ENCODE measurements at regions not wholly inside any gene's neighbourhood (a gene's known extent, or its start where the extent isn't known, plus 50 kb on each side); places are given as distances from the start of the nearest gene placed in this dataset.

GRCh38 chr5:57613741-57614140 is 131.1 kb upstream of the ACTBL2 start:
- FAIRE-seq = no peak
- no peak for DNase-seq (ENCODE audit: insufficient read length, low spot score)

GRCh38 chr5:57611177-57611576 is 128.6 kb upstream of the ACTBL2 start:
- no peak for DNase-seq (ENCODE audit: insufficient read length, low spot score)
- no peak for FAIRE-seq

DNA sequence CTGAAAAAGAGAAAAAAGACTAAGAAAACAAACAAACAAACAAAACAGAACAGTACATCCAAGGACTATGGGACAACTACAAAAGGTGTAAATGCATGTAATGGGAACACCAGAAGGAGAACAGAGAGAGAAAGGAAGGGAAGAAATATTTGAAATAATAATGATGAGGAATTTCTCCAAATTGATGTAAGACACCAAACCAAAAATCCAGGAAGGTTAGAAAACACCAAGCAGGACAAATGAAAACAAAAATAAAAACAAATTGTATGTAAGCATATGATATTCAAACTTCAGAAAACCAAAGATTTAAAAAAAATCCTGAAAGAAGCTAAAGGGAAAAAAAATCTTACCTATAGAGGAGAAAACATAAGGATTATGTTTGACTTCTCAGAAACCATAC is 125.9 kb upstream of the ACTBL2 start:
- no peak for DNase-seq (ENCODE audit: insufficient read length, low spot score)
- no peak for FAIRE-seq

DNA sequence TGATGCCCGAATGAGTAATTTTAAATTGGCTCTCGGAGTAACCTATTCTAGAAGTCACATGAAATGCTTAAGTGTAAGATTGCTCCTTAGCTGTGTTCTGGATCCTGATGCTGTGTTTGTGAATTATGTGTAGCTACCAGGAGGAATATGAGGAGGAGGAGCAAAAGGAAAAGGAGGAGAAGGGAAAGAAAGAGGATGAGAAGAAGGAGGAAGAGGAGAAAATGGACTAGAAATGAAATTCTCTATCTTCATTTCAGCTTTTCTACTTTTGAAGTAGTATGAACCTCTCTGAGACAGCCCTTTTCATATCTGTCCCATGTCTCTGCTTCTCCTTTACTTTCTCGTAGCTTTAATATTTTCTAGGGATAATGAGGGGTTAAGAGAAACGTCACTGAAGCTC is 119.4 kb upstream of the ACTBL2 start:
- no peak for FAIRE-seq

DNA sequence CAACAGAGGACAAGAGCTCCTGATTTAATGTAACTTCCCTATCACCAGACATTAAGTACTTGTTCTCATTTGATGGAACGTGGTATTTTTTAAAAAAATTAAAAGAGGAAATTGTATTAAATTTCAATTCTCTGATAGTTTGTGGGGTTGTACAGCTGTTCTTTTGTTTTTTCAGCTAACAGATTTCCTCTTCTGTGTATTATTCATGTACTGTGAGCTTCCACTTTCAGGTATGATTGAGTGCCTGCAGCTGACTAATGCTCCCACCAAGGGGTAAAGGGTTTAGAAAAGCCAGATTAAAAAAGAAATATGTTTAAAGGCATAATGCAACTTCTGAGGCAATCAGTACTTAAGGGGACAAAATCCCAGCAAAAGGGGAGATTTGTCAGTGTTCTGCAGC is 117.7 kb upstream of the ACTBL2 start:
- DNase-seq (ENCODE audit: insufficient read length, low spot score) (no peak), FAIRE-seq (no peak)

More for the DNA sequence above, 119.4 kb upstream of the ACTBL2 start:
- no peak for DNase-seq (ENCODE audit: insufficient read length, low spot score)

GRCh38 chr5:57598756-57599155 is 116.1 kb upstream of the ACTBL2 start:
- no peak for FAIRE-seq
- DNase-seq (ENCODE audit: insufficient read length, low spot score) = peak; percentile 18

DNA sequence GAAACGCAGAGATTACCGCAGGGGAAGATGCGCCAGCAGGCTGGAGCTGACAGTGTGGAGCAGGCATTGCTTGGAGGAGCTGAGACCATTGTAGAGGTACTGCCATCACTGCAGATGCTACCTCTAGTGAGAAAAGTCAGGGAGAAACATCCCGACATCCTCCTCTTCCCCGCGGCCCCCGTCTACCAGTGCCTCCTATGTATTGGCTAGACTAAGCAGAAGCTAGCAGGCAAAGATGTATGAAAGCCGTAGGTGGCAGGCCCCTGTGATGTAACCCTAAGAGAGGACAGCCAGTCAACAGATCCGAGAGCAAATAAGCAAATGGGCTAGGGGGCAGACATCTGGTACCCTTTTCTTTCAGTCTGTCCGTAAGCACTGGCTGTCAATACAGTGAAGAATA is 115.5 kb upstream of the ACTBL2 start:
- FAIRE-seq (no peak), DNase-seq (ENCODE audit: insufficient read length, low spot score) (no peak)

DNA sequence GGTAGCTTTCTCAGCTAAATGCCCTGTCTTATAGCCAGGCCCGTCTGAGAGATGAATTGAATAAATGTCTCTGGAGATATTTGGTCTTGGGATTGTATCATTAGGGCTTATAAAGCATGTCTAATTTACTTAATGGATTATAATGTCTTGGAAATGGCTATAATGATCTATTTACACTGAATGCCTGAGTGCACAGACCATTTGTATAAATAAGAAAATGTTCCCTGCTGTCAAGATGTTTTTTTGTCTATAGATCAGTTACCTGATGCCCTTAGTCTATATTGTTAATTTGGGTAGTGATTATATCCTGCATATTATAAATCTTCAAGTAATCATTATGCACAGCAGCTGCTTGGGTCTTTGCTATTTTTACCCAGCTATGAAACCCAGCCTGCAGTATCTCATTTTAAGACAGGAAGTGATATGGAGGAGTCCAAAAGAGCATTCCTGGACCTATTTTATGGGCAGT is 112.9 kb upstream of the ACTBL2 start:
- DNase-seq (ENCODE audit: insufficient read length, low spot score) (no peak), FAIRE-seq (no peak)

GRCh38 chr5:57594436-57594835 is 111.8 kb upstream of the ACTBL2 start:
- FAIRE-seq (no peak), DNase-seq (ENCODE audit: insufficient read length, low spot score) (no peak)

- FAIRE-seq (no peak), DNase-seq (ENCODE audit: insufficient read length, low spot score) (no peak)
Measured at GRCh38 chr5:57592236-57592635, 109.6 kb upstream of the ACTBL2 start.

- FAIRE-seq (no peak), DNase-seq (ENCODE audit: insufficient read length, low spot score) (no peak)
Measured at GRCh38 chr5:57586649-57587048, 104.0 kb upstream of the ACTBL2 start.

GRCh38 chr5:57582578-57583070 is 100.0 kb upstream of the ACTBL2 start:
- DNase-seq (ENCODE audit: insufficient read length, low spot score) (no peak), FAIRE-seq (no peak)

GRCh38 chr5:57581772-57582171 is 99.2 kb upstream of the ACTBL2 start:
- no peak for DNase-seq (ENCODE audit: insufficient read length, low spot score)
- no peak for FAIRE-seq

- no peak for DNase-seq (ENCODE audit: insufficient read length, low spot score)
- FAIRE-seq = no peak
Measured at GRCh38 chr5:57581222-57581621, 98.6 kb upstream of the ACTBL2 start.

DNA sequence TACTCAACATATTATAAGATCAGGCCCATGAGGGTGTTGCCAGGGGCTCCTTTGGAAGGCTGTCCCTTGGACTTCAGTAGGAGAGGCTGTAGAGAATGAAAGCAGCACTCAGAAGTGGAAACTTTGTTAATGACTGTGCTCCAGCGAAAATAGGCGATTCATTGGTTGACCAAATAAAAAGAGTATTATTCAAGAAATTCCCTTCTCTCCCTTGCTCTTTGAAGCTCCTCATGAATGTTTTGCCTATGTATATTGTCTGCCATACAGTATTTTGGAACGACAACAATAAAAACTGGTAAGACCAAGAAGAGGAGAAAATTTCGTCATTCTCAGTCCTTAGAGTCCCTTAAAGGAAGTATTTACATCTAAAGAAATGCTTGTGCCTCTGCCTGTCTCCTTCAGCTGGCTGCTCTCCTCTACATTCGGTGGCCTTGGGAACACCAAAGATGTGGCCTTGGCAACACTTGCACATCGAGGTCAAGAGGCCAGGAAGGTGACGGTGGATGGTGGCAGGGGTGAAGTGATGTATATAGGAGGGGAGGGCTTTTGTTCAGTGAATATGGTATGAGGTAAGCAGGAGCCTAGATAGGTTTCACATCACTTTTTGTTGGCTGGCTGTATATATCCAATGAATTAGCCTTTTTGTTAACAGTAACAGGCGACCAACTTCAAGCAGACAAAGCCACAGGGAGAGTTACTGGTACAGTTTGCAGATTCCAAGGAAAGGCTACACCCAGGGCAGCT is 95.0 kb upstream of the ACTBL2 start:
- no peak for DNase-seq (ENCODE audit: insufficient read length, low spot score)
- no peak for FAIRE-seq

DNA sequence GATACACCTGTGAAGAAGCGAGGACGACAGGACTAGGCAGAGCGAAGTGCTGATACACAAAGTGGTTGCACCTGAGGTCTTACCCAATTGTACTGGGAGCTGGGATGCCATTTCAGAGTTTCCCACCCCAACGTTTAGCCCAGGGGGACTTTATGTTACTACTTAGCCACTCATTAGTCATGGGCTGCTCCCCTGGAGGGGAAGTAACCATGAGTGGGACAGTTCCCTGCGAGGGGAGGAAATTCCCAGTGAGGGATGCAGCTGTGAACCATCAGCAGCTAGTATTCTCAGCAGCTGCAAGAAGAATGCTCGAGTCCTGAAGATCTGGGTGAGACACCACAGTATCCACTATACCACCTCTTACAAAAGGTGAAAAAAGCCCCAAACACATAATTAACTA is 93.7 kb upstream of the ACTBL2 start:
- no peak for DNase-seq (ENCODE audit: insufficient read length, low spot score)
- FAIRE-seq = no peak

DNA sequence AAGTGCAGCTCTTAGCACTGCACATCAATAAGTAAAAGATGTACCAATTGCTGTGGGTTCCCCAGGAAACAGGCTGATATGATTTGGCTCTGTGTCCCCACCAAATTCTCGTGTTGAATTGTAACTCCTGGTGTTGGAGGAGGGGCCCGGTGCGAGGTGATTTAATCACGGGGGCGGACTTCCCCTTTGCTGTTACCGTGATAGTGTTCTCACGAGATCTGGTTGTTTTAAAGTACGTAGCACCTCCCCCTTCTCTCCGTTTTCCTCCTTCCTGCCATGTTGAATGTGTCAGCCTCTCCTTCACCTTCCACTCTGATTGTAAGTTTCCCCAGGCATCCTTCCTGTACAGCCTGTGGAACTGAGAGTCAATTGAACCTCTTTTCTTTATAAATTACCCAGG is 93.2 kb upstream of the ACTBL2 start:
- DNase-seq (ENCODE audit: insufficient read length, low spot score) = no peak
- FAIRE-seq = no peak

DNA sequence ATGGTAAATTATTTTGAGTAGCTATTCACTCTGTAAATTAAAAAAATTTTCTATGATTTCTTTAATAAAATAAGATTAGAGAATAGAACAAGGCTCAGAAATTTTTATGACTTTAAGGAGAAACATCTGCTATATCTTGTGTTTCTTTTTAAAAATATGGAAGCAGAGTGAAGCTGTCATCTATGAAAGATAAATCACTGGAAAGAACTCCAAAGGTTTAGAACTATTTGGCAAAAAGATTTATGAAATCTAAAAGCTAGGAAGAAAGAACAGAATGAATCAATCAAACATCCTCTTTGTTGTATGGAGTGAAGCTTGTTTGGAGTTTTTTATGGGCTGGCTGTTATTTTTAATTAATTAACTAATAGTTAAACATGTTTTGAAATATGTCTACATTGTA is 89.8 kb upstream of the ACTBL2 start:
- DNase-seq (ENCODE audit: insufficient read length, low spot score) (no peak), FAIRE-seq (no peak)

- FAIRE-seq = no peak
- no peak for DNase-seq (ENCODE audit: insufficient read length, low spot score)
Measured at GRCh38 chr5:57569601-57570000, 87.0 kb upstream of the ACTBL2 start.

- DNase-seq (ENCODE audit: insufficient read length, low spot score) (no peak), FAIRE-seq (no peak)
Measured at GRCh38 chr5:57568136-57568535, 85.5 kb upstream of the ACTBL2 start.

DNA sequence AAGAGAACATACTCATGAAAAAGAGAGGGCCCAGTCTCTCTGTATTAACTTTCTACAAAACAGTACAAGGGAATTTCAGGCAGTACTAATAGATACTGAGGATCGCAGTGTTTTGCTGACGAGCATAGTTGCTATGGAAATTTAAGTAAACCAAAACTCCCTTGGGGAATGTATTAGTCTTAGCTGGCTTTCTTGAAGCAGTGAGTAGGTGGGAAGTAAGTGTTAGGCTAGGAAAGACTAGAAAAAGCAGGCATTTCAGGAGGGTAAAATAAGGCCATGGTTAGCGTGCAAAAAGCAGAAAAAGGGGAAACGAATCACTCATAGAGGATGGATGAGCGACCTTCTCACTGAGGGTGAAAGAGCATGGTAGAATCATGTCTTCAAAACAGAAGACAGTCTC is 84.3 kb upstream of the ACTBL2 start:
- FAIRE-seq = no peak
- no peak for DNase-seq (ENCODE audit: insufficient read length, low spot score)

DNA sequence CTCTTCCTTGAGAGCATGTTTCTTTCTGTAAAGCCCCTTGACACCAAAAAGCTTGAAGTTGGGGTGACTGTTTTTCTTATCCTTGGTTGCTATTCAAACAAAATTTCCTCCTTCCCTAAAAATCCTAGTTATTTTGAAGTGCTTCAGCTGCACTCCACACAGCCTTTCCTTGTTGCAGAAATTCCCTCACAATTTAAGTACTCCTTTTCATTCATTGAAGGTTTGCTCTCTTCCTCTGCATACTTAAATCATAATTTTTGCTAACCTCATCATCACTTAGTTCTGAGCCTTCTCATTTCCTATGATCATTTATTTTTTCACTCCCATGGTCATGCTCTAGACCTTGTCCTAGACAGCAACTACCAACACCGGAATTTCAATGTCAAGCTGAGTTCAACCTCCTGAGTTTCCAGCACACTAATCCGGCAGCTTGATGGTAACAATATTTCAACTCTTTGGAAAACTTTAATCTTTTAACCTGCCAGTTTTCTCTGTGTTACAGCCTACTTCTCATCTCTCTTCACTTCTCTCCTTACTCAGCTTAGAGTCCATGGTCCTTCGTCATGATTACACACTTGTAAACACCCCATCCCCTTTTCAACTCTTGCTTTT is 78.7 kb upstream of the ACTBL2 start:
- no peak for FAIRE-seq
- no peak for DNase-seq (ENCODE audit: insufficient read length, low spot score)
